Liver (tissue), 8 donors: ENCODE measurements at regions not wholly inside any gene's neighbourhood (a gene's known extent, or its start where the extent isn't known, plus 50 kb on each side); places are given as distances from the start of the nearest gene placed in this dataset.

Experiments
- DNase-seq: peaks from one replicate; pipeline ENCODE4 v3.0.0-alpha.2; 2017; ENCODE audit warnings: low spot score
- H3K27ac ChIP-seq, 2 donors: one replicate each; pipeline ENCODE4 v1.7.0; 2013; ENCODE audit warnings: inconsistent platforms in 2 of 2, low read length in 2 of 2, control low read depth in 1 of 2, low read depth in 1 of 2, mild to moderate bottlenecking in 1 of 2
- H3K27me3 ChIP-seq, 4 donors: one replicate each; pipeline versions ENCODE4 v1.6.1 to v1.7.0; 2013; ENCODE audit warnings: low read length in 3 of 4, inconsistent platforms in 1 of 4, mild to moderate bottlenecking in 1 of 4, moderate library complexity in 1 of 4; ENCODE audit not compliant: control insufficient read depth in 4 of 4, insufficient read depth in 4 of 4
- H3K36me3 ChIP-seq, 4 donors: one replicate each; pipeline versions ENCODE4 v1.6.1 to v1.7.0; 2013; ENCODE audit warnings: low read length in 3 of 4, mild to moderate bottlenecking in 3 of 4, low read depth in 1 of 4, moderate library complexity in 1 of 4; ENCODE audit not compliant: control insufficient read depth in 4 of 4, insufficient read depth in 3 of 4
- H3K4me1 ChIP-seq, 4 donors: one replicate each; pipeline versions ENCODE4 v1.6.1 to v1.7.0; 2013; ENCODE audit warnings: low read length in 3 of 4, mild to moderate bottlenecking in 3 of 4, moderate library complexity in 1 of 4; ENCODE audit not compliant: control insufficient read depth in 4 of 4, insufficient read depth in 4 of 4
- H3K4me3 ChIP-seq, 3 donors: one replicate each; pipeline versions ENCODE4 v1.6.1 to v1.7.0; 2013; ENCODE audit warnings: low read length in 3 of 3, control low read depth in 1 of 3, low read depth in 1 of 3, mild to moderate bottlenecking in 1 of 3
- H3K9ac ChIP-seq, 2 donors: one replicate each; pipeline ENCODE4 v1.7.0; 2013; ENCODE audit warnings: low read length in 2 of 2, mild to moderate bottlenecking in 2 of 2, moderate library complexity in 2 of 2, control low read depth in 1 of 2, low read depth in 1 of 2
- H3K9me3 ChIP-seq, 4 donors: one replicate each; pipeline versions ENCODE4 v1.6.1 to v1.7.0; 2013; ENCODE audit warnings: low read length in 3 of 4; ENCODE audit not compliant: control insufficient read depth in 4 of 4
- ATF3 ChIP-seq: IDR thresholded peaks from 2 replicates; pipeline ENCODE4 v1.6.1; 2016; ENCODE audit warnings: antibody characterized with exemption
- CTCF ChIP-seq: fragments of 150-350 bp; IDR thresholded peaks from 2 replicates; pipeline ENCODE4 v1.5.1; 2017; ENCODE audit warnings: improper control_type of control experiment, low read depth, low read length; ENCODE audit not compliant: missing input control
- EGR1 ChIP-seq, 2 donors: IDR thresholded peaks; 2 replicates each; pipeline ENCODE4 v1.6.1; 2016 to 2018; ENCODE audit warnings: antibody characterized with exemption in 2 of 2, low read depth in 2 of 2
- FOXA1 ChIP-seq: IDR thresholded peaks from 2 replicates; pipeline ENCODE4 v1.6.1; 2016; ENCODE audit warnings: antibody characterized with exemption
- GABPA ChIP-seq, 2 donors: IDR thresholded peaks in 1 of 2; conservative IDR thresholded peaks in 1 of 2; 2 replicates each; pipeline ENCODE4 v1.6.1; 2016; ENCODE audit warnings: antibody characterized with exemption in 2 of 2, mild to moderate bottlenecking in 1 of 2, moderate library complexity in 1 of 2
- HNF4A ChIP-seq, 2 donors: conservative IDR thresholded peaks; 2 replicates each; pipeline ENCODE4 v1.6.1; 2016; ENCODE audit warnings: antibody characterized with exemption in 2 of 2, mild to moderate bottlenecking in 2 of 2
- HNF4G ChIP-seq: IDR thresholded peaks from 2 replicates; pipeline ENCODE4 v1.6.1; 2016; ENCODE audit warnings: antibody characterized with exemption
- JUND ChIP-seq, 2 donors: IDR thresholded peaks; 2 replicates each; pipeline ENCODE4 v1.6.1; 2016; ENCODE audit warnings: antibody characterized with exemption in 2 of 2
- MAX ChIP-seq: IDR thresholded peaks from 2 replicates; pipeline ENCODE4 v1.6.1; 2016; ENCODE audit warnings: antibody characterized with exemption
- NR2F2 ChIP-seq: IDR thresholded peaks from 2 replicates; pipeline ENCODE4 v1.6.1; 2016; ENCODE audit warnings: antibody characterized with exemption
- RAD21 ChIP-seq, 2 donors: IDR thresholded peaks; 2 replicates each; pipeline ENCODE4 v1.6.1; 2016; ENCODE audit warnings: antibody characterized with exemption in 2 of 2, mild to moderate bottlenecking in 2 of 2
- REST ChIP-seq: IDR thresholded peaks from 2 replicates; pipeline ENCODE4 v1.6.1; 2016; ENCODE audit warnings: antibody characterized with exemption, mild to moderate bottlenecking
- RXRA ChIP-seq, 2 donors: IDR thresholded peaks; 2 replicates each; pipeline ENCODE4 v1.6.1; 2017 to 2018; ENCODE audit warnings: antibody characterized with exemption in 2 of 2, mild to moderate bottlenecking in 1 of 2
- SP1 ChIP-seq: IDR thresholded peaks from 2 replicates; pipeline ENCODE4 v1.6.1; 2018; ENCODE audit warnings: antibody characterized with exemption, mild to moderate bottlenecking
- TAF1 ChIP-seq: conservative IDR thresholded peaks from 2 replicates; pipeline ENCODE4 v1.6.1; 2016; ENCODE audit warnings: antibody characterized with exemption, mild to moderate bottlenecking
- YY1 ChIP-seq: IDR thresholded peaks from 2 replicates; pipeline ENCODE4 v1.6.1; 2016; ENCODE audit warnings: antibody characterized with exemption, mild to moderate bottlenecking
- WGBS: extraction: QIAGEN DNeasy Blood & Tissue Kit; methylation state at CpG from one replicate; pipeline ENCODE4 v1.1.7; 2013; 5-methylcytosine and 5-hydroxymethylcytosine counted together
- donor health status: healthy.
- donor health status: healthy.
- donor health status: healthy.
- donor health status: healthy.
- donor health status: healthy.

- no peak for DNase-seq
- no peak overlapping the region for H3K9ac ChIP-seq
- H3K4me1 ChIP-seq, result no peaks in the 10 kb centered on the region
- no peak overlapping the region for H3K4me3 ChIP-seq
- no peaks in the 10 kb centered on the region for H3K27me3 ChIP-seq
- H3K27ac ChIP-seq, result no peak overlapping the region
- TF ChIP-seq YY1, result no peak
- no peak for TF ChIP-seq FOXA1
- TF ChIP-seq MAX, result no peak
- no peak for TF ChIP-seq CTCF
- TF ChIP-seq RAD21 (IDR thresholded peaks at IDR 0.05), result no peak
- no peak for TF ChIP-seq EGR1 (IDR thresholded peaks at IDR 0.05; ENCODE audit: low read depth in 2 of 2)
- no peak for TF ChIP-seq HNF4A (conservative IDR thresholded peaks at IDR 0.05)
- no peak for TF ChIP-seq GABPA (IDR thresholded peaks at IDR 0.05 in 1 of 2, conservative IDR thresholded peaks at IDR 0.05 in 1 of 2)
- no peak for TF ChIP-seq HNF4G
- no peak for TF ChIP-seq JUND (IDR thresholded peaks at IDR 0.05)
- TF ChIP-seq NR2F2, result no peak
- TF ChIP-seq RXRA (IDR thresholded peaks at IDR 0.05), result no peak
- no peaks in the 10 kb centered on the region for H3K9me3 ChIP-seq
- no peaks in the 10 kb centered on the region for H3K36me3 ChIP-seq
- 52% methylated on average over 2 of the region's 2 CpGs for WGBS
Observed at GRCh38 chr11:91707652-91708482, 516.8 kb upstream of the FAT3 start.

GRCh38 chr11:91703042-91703441, 521.6 kb upstream of the FAT3 start:
- DNase-seq, result no peak
- TF ChIP-seq FOXA1 (no peak), ATF3 (no peak), HNF4G (no peak), JUND (IDR thresholded peaks at IDR 0.05) (no peak), CTCF (no peak), YY1 (no peak), REST (no peak), HNF4A (conservative IDR thresholded peaks at IDR 0.05) (no peak), MAX (no peak), TAF1 (no peak), RXRA (IDR thresholded peaks at IDR 0.05) (no peak), SP1 (no peak), EGR1 (IDR thresholded peaks at IDR 0.05; ENCODE audit: low read depth in 2 of 2) (no peak), RAD21 (IDR thresholded peaks at IDR 0.05) (no peak)

More at GRCh38 chr11:91703042-91703441, 521.6 kb upstream of the FAT3 start:
- Histone ChIP-seq H3K9ac (no peak overlapping the region), H3K27ac (no peak overlapping the region), H3K4me1 (no peaks in the 10 kb centered on the region), H3K27me3 (no peaks in the 10 kb centered on the region), H3K4me3 (no peak overlapping the region), H3K9me3 (no peaks in the 10 kb centered on the region), H3K36me3 (no peaks in the 10 kb centered on the region)
- WGBS, result 86% methylated on average over 1 of the region's 1 CpG
